K562 (cell line): ENCODE measurements at regions not wholly inside any gene's neighbourhood (a gene's known extent, or its start where the extent isn't known, plus 50 kb on each side); places are given as distances from the start of the nearest gene placed in this dataset.

Experiments used
- ATAC-seq: fragments of 200-7000 bp; cut with Tn5 transposase; 3 replicates; pipeline ENCODE4 v1.9.1; 2020; ENCODE audit warnings: moderate library complexity
- BruUV-seq: library from RNA; stranded (reverse); fragments of 400-500 nt; replicated peaks from 2 replicates; lab custom pipeline; 2021; lab: Mats Ljungman, UMichigan
- CTCF ChIA-PET: fragments of 300-600 bp; formaldehyde crosslinking; extraction: SDS; loops from one replicate; lab custom pipeline; 2021; ENCODE audit warnings: low intra/inter-chr PET ratio; lab: Yijun Ruan, JAX
- POLR2A ChIA-PET: fragments of 300-600, 350-650 bp; sonication (Branson Sonifier 250); formaldehyde crosslinking; extraction: SDS; loops from one replicate; lab custom pipeline; 2021; ENCODE audit warnings: antibody characterized with exemption, inconsistent platforms; lab: Yijun Ruan, JAX
- DNase-seq, 4 experiments: peaks; one replicate each; pipeline versions ENCODE4 v3.0.0 to v3.0.0-alpha.2; 2011 to 2018; ENCODE audit warnings: low spot score in 3 of 4, mixed read lengths in 3 of 4; ENCODE audit errors: extremely low read depth in 1 of 4
- FAIRE-seq: peaks from 2 replicates; lab custom pipeline; 2011; peaks lifted over from hg19 to GRCh38; lab: Jason Lieb, UNC
- H2AFZ ChIP-seq: 2 replicates; pipeline ENCODE4 v1.6.0; 2011; ENCODE audit warnings: low read depth, low read length, control low read depth, inconsistent platforms
- H3K27ac ChIP-seq: fragments of 200-600 bp; 3 replicates; pipeline ENCODE4 v1.8.0; 2011; ENCODE audit warnings: low read depth, mild to moderate bottlenecking, control low read depth, inconsistent platforms, low read length, moderate library complexity, mixed read lengths; ENCODE audit errors: extremely low read depth
- H3K27me3 ChIP-seq, 2 experiments: fragments of 300-600 bp in 1 of 2; 2 replicates in 1 of 2; 3 replicates in 1 of 2; pipeline versions ENCODE4 v1.6.0 to v1.8.0; 2011; ENCODE audit warnings: inconsistent platforms in 2 of 2, low read length in 2 of 2, mild to moderate bottlenecking in 1 of 2, mixed read lengths in 1 of 2, moderate library complexity in 1 of 2; ENCODE audit not compliant: control insufficient read depth in 2 of 2, insufficient read depth in 2 of 2
- H3K36me3 ChIP-seq: fragments of 300-600 bp; 3 replicates; pipeline ENCODE4 v1.8.0; 2011; ENCODE audit warnings: mild to moderate bottlenecking, low read length, inconsistent platforms; ENCODE audit not compliant: control insufficient read depth, insufficient read depth
- H3K4me1 ChIP-seq, 2 experiments: fragments of 200-600 bp in 1 of 2; replicated peaks in 1 of 2; 2 replicates in 1 of 2; 3 replicates in 1 of 2; pipeline versions ENCODE4 v1.5.1 to v1.8.0; 2011; ENCODE audit warnings: inconsistent platforms in 2 of 2, low read length in 2 of 2, mild to moderate bottlenecking in 1 of 2, mixed read lengths in 1 of 2, moderate library complexity in 1 of 2; ENCODE audit not compliant: control insufficient read depth in 2 of 2, insufficient read depth in 2 of 2
- H3K4me2 ChIP-seq: 2 replicates; pipeline ENCODE4 v1.6.1; 2011; ENCODE audit warnings: low read length, control low read depth, inconsistent platforms, mixed read lengths; ENCODE audit not compliant: insufficient read depth
- H3K4me3 ChIP-seq: fragments of 200-600 bp; sonication (generic), shearing (Covaris generic); 2 replicates; pipeline ENCODE4 v1.5.1; 2016; ENCODE audit warnings: control low read depth, inconsistent platforms
- H3K79me2 ChIP-seq: fragments of 200-600 bp; 3 replicates; pipeline ENCODE4 v1.8.0; 2011; ENCODE audit warnings: low read length, inconsistent platforms; ENCODE audit not compliant: control insufficient read depth, insufficient read depth
- H3K9ac ChIP-seq, 2 experiments: 2 replicates each; pipeline versions ENCODE4 v1.6.0 to v1.6.1; 2011; ENCODE audit warnings: low read depth in 2 of 2, low read length in 2 of 2, control low read depth in 1 of 2, inconsistent platforms in 1 of 2, mild to moderate bottlenecking in 1 of 2, mixed read lengths in 1 of 2; ENCODE audit not compliant: insufficient read depth in 1 of 2
- H3K9me1 ChIP-seq: one replicate; pipeline ENCODE4 v1.6.0; 2011; ENCODE audit warnings: inconsistent platforms, mild to moderate bottlenecking, low read length, moderate library complexity; ENCODE audit not compliant: control insufficient read depth, insufficient read depth
- H3K9me3 ChIP-seq: replicated peaks from 2 replicates; pipeline ENCODE4 v1.5.1; 2011; ENCODE audit warnings: low read depth, low read length, inconsistent platforms; ENCODE audit not compliant: control insufficient read depth, insufficient read depth
- H4K20me1 ChIP-seq: replicated peaks from 2 replicates; pipeline ENCODE4 v1.6.1; 2011; ENCODE audit warnings: low read length, inconsistent platforms, mixed read lengths; ENCODE audit not compliant: control insufficient read depth, insufficient read depth
- PREB ChIP-seq: sonication (generic); formaldehyde crosslinking; IDR thresholded peaks from 2 replicates; pipeline ENCODE4 v1.8.1; 2023; ENCODE audit warnings: mild to moderate bottlenecking, missing genetic modification reagents
- TFE3 ChIP-seq: fragments of 450-650 bp; formaldehyde crosslinking; IDR thresholded peaks from 2 replicates; pipeline ENCODE4 v1.4.0; 2020; ENCODE audit warnings: mild to moderate bottlenecking, mixed read lengths
- ZNF644 ChIP-seq: fragments of 200-800 bp; sonication (Bioruptor generic); IDR thresholded peaks from 2 replicates; pipeline ENCODE4 v1.6.1; 2016; ENCODE audit warnings: low read depth, missing genetic modification characterization, missing compliant biosample characterization
- WGBS: fragments of 100-300 bp; shearing (Covaris generic); methylation state at CpG from one replicate; pipeline ENCODE4 v1.1.6; 2016; ENCODE audit warnings: low coverage, mixed read lengths; ENCODE audit not compliant: insufficient coverage; ENCODE audit errors: missing lambda C conversion rate; 5-methylcytosine and 5-hydroxymethylcytosine counted together
- in situ Hi-C: fragments of 300-500 bp; cut with MboI; formaldehyde crosslinking; loops from 4 replicates; pipeline ENCODE4 v1.15.0; 2018; ENCODE audit warnings: inconsistent platforms, mixed read lengths
- intact Hi-C: fragments of 100-400 bp; cut with micrococcal nuclease; formaldehyde crosslinking; loops from 2 replicates; pipeline ENCODE4 v1.14.2; 2022

GRCh38 chr5:174167080-174167910, 121.8 kb downstream of the NSG2 start:
- no peak overlapping the region for H3K4me3 ChIP-seq
- in situ Hi-C loops (no loop called here), intact Hi-C loops (no loop called here)
- H2AFZ ChIP-seq, result no peak overlapping the region
- ChIA-PET POLR2A (no interaction called here), CTCF (no interaction called here)
- H3K9me1 ChIP-seq, result no peaks in the 10 kb centered on the region
- no peaks in the 10 kb centered on the region for H4K20me1 ChIP-seq
- no peaks in the 10 kb centered on the region for H3K36me3 ChIP-seq
- no peak; the same call in 2 of the 3 replicates for ATAC-seq
- no peaks in the 10 kb centered on the region for H3K9me3 ChIP-seq
- FAIRE-seq, result no peak
- H3K9ac ChIP-seq, result no peak overlapping the region
- no peaks in the 10 kb centered on the region for H3K79me2 ChIP-seq
- no peak for DNase-seq
- H3K27me3 ChIP-seq, result peaks cover 0 to 11% of the 10 kb centered on the region in 2 experiments; a peak in 2 of 5 replicates
- no peak overlapping the region for H3K4me2 ChIP-seq
- no peak overlapping the region for H3K27ac ChIP-seq
- no TSS peak for BruUV-seq
- no peaks in the 10 kb centered on the region for H3K4me1 ChIP-seq
- under 1% methylated on average over 16 of the region's 16 CpGs for WGBS
- TF ChIP-seq ZNF644 (no peak), TFE3 (CRISPR knock-in tag) (peak; percentile 79), PREB (CRISPR knock-in tag) (no peak)
